ENCODE measurements at regions not wholly inside any gene's neighbourhood (a gene's known extent, or its start where the extent isn't known, plus 50 kb on each side); places are given as distances from the start of the nearest gene placed in this dataset.
"Not testable (repeated sequence)": the region's sequence is repeated elsewhere in the genome, so short reads cannot be mapped to it uniquely, and the experiment has no call there.

- Mint-ChIP-seq H3K9me3 (peaks cover 0 to 2% of the 10 kb centered on the region in 2 donors), H3K27ac (no peak overlapping the region), H3K36me3 (ENCODE audit: insufficient read depth in 2 of 2) (no peaks in the 10 kb centered on the region), H3K27me3 (ENCODE audit: low read depth) (no peaks in the 10 kb centered on the region), H3K4me3 (no peak overlapping the region), H3K4me1 (ENCODE audit: low read depth) (no peaks in the 10 kb centered on the region)
- DNase-seq = no peak
- no peak for ATAC-seq (replicated peaks in 1 of 2)
Measured at GRCh38 chr16:65746941-65747340, 619.5 kb upstream of the CDH5 start.

GRCh38 chr16:65745201-65745708 is 621.2 kb upstream of the CDH5 start:
- H3K27me3 Mint-ChIP-seq (ENCODE audit: low read depth) = no peaks in the 10 kb centered on the region
- ATAC-seq (replicated peaks in 1 of 2) = no peak
- peaks cover 0 to 2% of the 10 kb centered on the region in 2 donors for H3K9me3 Mint-ChIP-seq
- no peak for DNase-seq
- H3K27ac Mint-ChIP-seq = no peak overlapping the region
- H3K4me3 Mint-ChIP-seq = no peak overlapping the region
- no peaks in the 10 kb centered on the region for H3K36me3 Mint-ChIP-seq (ENCODE audit: insufficient read depth in 2 of 2)
- H3K4me1 Mint-ChIP-seq (ENCODE audit: low read depth) = no peaks in the 10 kb centered on the region

- H3K27me3 Mint-ChIP-seq (ENCODE audit: low read depth) = no peaks in the 10 kb centered on the region
- peaks cover 0 to 3% of the 10 kb centered on the region in 2 donors for H3K9me3 Mint-ChIP-seq
- H3K4me3 Mint-ChIP-seq = no peak overlapping the region
- H3K36me3 Mint-ChIP-seq (ENCODE audit: insufficient read depth in 2 of 2) = no peaks in the 10 kb centered on the region
- no peaks in the 10 kb centered on the region for H3K4me1 Mint-ChIP-seq (ENCODE audit: low read depth)
- DNase-seq (no peak), ATAC-seq (replicated peaks in 1 of 2) (no peak)
- no peak overlapping the region for H3K27ac Mint-ChIP-seq
Measured at GRCh38 chr16:65744401-65744800, 622.1 kb upstream of the CDH5 start.

GRCh38 chr16:65743558-65743957 is 621.7 kb upstream of the CDH11 start:
- H3K9me3 Mint-ChIP-seq = peaks cover 0 to 6% of the 10 kb centered on the region in 2 donors
- no peak overlapping the region for H3K4me3 Mint-ChIP-seq
- ATAC-seq (replicated peaks in 1 of 2) (no peak), DNase-seq (no peak)
- H3K27me3 Mint-ChIP-seq (ENCODE audit: low read depth) = no peaks in the 10 kb centered on the region
- H3K27ac Mint-ChIP-seq = no peak overlapping the region
- H3K36me3 Mint-ChIP-seq (ENCODE audit: insufficient read depth in 2 of 2) = no peaks in the 10 kb centered on the region
- no peaks in the 10 kb centered on the region for H3K4me1 Mint-ChIP-seq (ENCODE audit: low read depth)

GRCh38 chr16:65740711-65741110 is 618.8 kb upstream of the CDH11 start:
- Mint-ChIP-seq H3K27me3 (ENCODE audit: low read depth) (no peaks in the 10 kb centered on the region), H3K4me1 (ENCODE audit: low read depth) (no peaks in the 10 kb centered on the region), H3K27ac (no peak overlapping the region), H3K9me3 (peaks cover 0 to 6% of the 10 kb centered on the region in 2 donors), H3K36me3 (ENCODE audit: insufficient read depth in 2 of 2) (no peaks in the 10 kb centered on the region), H3K4me3 (no peak overlapping the region)
- no peak for ATAC-seq (replicated peaks in 1 of 2)
- no peak for DNase-seq

- H3K36me3 Mint-ChIP-seq (ENCODE audit: insufficient read depth in 2 of 2) = no peaks in the 10 kb centered on the region
- no peak overlapping the region for H3K27ac Mint-ChIP-seq
- H3K27me3 Mint-ChIP-seq (ENCODE audit: low read depth) = no peaks in the 10 kb centered on the region
- ATAC-seq (replicated peaks in 1 of 2) (no peak), DNase-seq (no peak)
- no peaks in the 10 kb centered on the region for H3K4me1 Mint-ChIP-seq (ENCODE audit: low read depth)
- H3K9me3 Mint-ChIP-seq = peaks cover 0 to 6% of the 10 kb centered on the region in 2 donors
- no peak overlapping the region for H3K4me3 Mint-ChIP-seq
Measured at GRCh38 chr16:65739518-65739917, 617.7 kb upstream of the CDH11 start.

GRCh38 chr16:65737831-65738230 is 616.0 kb upstream of the CDH11 start:
- no peaks in the 10 kb centered on the region for H3K36me3 Mint-ChIP-seq (ENCODE audit: insufficient read depth in 2 of 2)
- H3K27me3 Mint-ChIP-seq (ENCODE audit: low read depth) = no peaks in the 10 kb centered on the region
- H3K4me1 Mint-ChIP-seq (ENCODE audit: low read depth) = no peaks in the 10 kb centered on the region
- H3K4me3 Mint-ChIP-seq = no peak overlapping the region
- no peak overlapping the region for H3K27ac Mint-ChIP-seq
- ATAC-seq (replicated peaks in 1 of 2) (no peak), DNase-seq (no peak)
- H3K9me3 Mint-ChIP-seq = peaks cover 0 to 4% of the 10 kb centered on the region in 2 donors

- H3K9me3 Mint-ChIP-seq; H3K4me1 Mint-ChIP-seq (ENCODE audit: low read depth); H3K36me3 Mint-ChIP-seq (ENCODE audit: insufficient read depth in 2 of 2): not testable (repeated sequence)
Measured at GRCh38 chr16:65735615-65736014, 613.8 kb upstream of the CDH11 start.

GRCh38 chr16:65733721-65734120 is 611.9 kb upstream of the CDH11 start:
- Mint-ChIP-seq H3K27ac (no peak overlapping the region), H3K4me1 (ENCODE audit: low read depth) (no peaks in the 10 kb centered on the region), H3K4me3 (no peak overlapping the region), H3K27me3 (ENCODE audit: low read depth) (no peaks in the 10 kb centered on the region), H3K36me3 (ENCODE audit: insufficient read depth in 2 of 2) (no peaks in the 10 kb centered on the region), H3K9me3 (peaks cover 2% of the 10 kb centered on the region in 2 donors)
- ATAC-seq (replicated peaks in 1 of 2) (no peak), DNase-seq (no peak)

More at GRCh38 chr16:65735615-65736014, 613.8 kb upstream of the CDH11 start:
- not testable (repeated sequence) for ATAC-seq (replicated peaks in 1 of 2); H3K27me3 Mint-ChIP-seq (ENCODE audit: low read depth); H3K27ac Mint-ChIP-seq; DNase-seq; H3K4me3 Mint-ChIP-seq

GRCh38 chr16:65731833-65732232 is 610.0 kb upstream of the CDH11 start:
- Mint-ChIP-seq H3K4me3 (no peak overlapping the region), H3K36me3 (ENCODE audit: insufficient read depth in 2 of 2) (no peaks in the 10 kb centered on the region), H3K4me1 (ENCODE audit: low read depth) (no peaks in the 10 kb centered on the region), H3K27ac (no peak overlapping the region), H3K27me3 (ENCODE audit: low read depth) (no peaks in the 10 kb centered on the region), H3K9me3 (peaks cover 2 to 6% of the 10 kb centered on the region in 2 donors)
- DNase-seq = no peak
- ATAC-seq (replicated peaks in 1 of 2) = no peak

GRCh38 chr16:65728652-65729051 is 606.8 kb upstream of the CDH11 start:
- H3K9me3 Mint-ChIP-seq = peaks cover 2 to 8% of the 10 kb centered on the region in 2 donors
- no peak for ATAC-seq (replicated peaks in 1 of 2)
- H3K27ac Mint-ChIP-seq = no peak overlapping the region
- no peak for DNase-seq
- H3K27me3 Mint-ChIP-seq (ENCODE audit: low read depth) = no peaks in the 10 kb centered on the region
- H3K36me3 Mint-ChIP-seq (ENCODE audit: insufficient read depth in 2 of 2) = no peaks in the 10 kb centered on the region
- no peaks in the 10 kb centered on the region for H3K4me1 Mint-ChIP-seq (ENCODE audit: low read depth)
- no peak overlapping the region for H3K4me3 Mint-ChIP-seq

- no peaks in the 10 kb centered on the region for H3K4me1 Mint-ChIP-seq (ENCODE audit: low read depth)
- no peak for ATAC-seq (replicated peaks in 1 of 2)
- H3K36me3 Mint-ChIP-seq (ENCODE audit: insufficient read depth in 2 of 2) = no peaks in the 10 kb centered on the region
- no peak for DNase-seq
- no peak overlapping the region for H3K27ac Mint-ChIP-seq
- H3K4me3 Mint-ChIP-seq = no peak overlapping the region
- peaks cover 2 to 8% of the 10 kb centered on the region in 2 donors for H3K9me3 Mint-ChIP-seq
- no peaks in the 10 kb centered on the region for H3K27me3 Mint-ChIP-seq (ENCODE audit: low read depth)
Measured at GRCh38 chr16:65728167-65728566, 606.3 kb upstream of the CDH11 start.

- Mint-ChIP-seq H3K36me3 (ENCODE audit: insufficient read depth in 2 of 2) (no peaks in the 10 kb centered on the region), H3K27ac (no peak overlapping the region), H3K9me3 (peaks cover 2 to 8% of the 10 kb centered on the region in 2 donors), H3K4me1 (ENCODE audit: low read depth) (no peaks in the 10 kb centered on the region), H3K27me3 (ENCODE audit: low read depth) (no peaks in the 10 kb centered on the region), H3K4me3 (no peak overlapping the region)
- DNase-seq = no peak
- no peak for ATAC-seq (replicated peaks in 1 of 2)
Measured at GRCh38 chr16:65727534-65728137, 605.8 kb upstream of the CDH11 start.
